HepG2 (cell line): ENCODE measurements at regions not wholly inside any gene's neighbourhood (a gene's known extent, or its start where the extent isn't known, plus 50 kb on each side); places are given as distances from the start of the nearest gene placed in this dataset.

Source experiments
- ATAC-seq: fragments of 200-7000 bp; cut with Tn5 transposase; 3 replicates; pipeline ENCODE4 v1.9.1; 2020; ENCODE audit warnings: mild to moderate bottlenecking, moderate library complexity
- BruUV-seq: library from RNA; stranded (reverse); fragments of 400-500 nt; replicated peaks from 2 replicates; lab custom pipeline; 2021; lab: Mats Ljungman, UMichigan
- CTCF ChIA-PET: fragments of 300-600 bp; formaldehyde crosslinking; extraction: SDS; loops from one replicate; lab custom pipeline; 2021; ENCODE audit warnings: low total read pairs, inconsistent platforms, low intra/inter-chr PET ratio; lab: Yijun Ruan, JAX
- POLR2A ChIA-PET: fragments of 350-600 bp; sonication (Branson Sonifier 250); formaldehyde crosslinking; loops from one replicate; lab custom pipeline; 2020; ENCODE audit warnings: antibody characterized with exemption, inconsistent platforms; lab: Yijun Ruan, JAX
- DNase-seq: peaks from one replicate; pipeline ENCODE4 v3.0.0-alpha.2; 2015; ENCODE audit warnings: low spot score
- FAIRE-seq: peaks from 3 replicates; lab custom pipeline; 2011; peaks lifted over from hg19 to GRCh38; lab: Jason Lieb, UNC
- H2AFZ ChIP-seq: one replicate; pipeline ENCODE4 v1.6.1; 2011; ENCODE audit warnings: low read length, inconsistent platforms
- H3K27ac ChIP-seq: fragments of 300-600 bp; 3 replicates; pipeline ENCODE4 v1.8.0; 2011; ENCODE audit warnings: mixed run types, mild to moderate bottlenecking, mixed read lengths, low read length, inconsistent platforms; ENCODE audit not compliant: insufficient read depth; ENCODE audit errors: extremely low read length
- H3K27me3 ChIP-seq, 2 experiments: fragments of 200-600 bp in 1 of 2; 2 replicates in 1 of 2; 3 replicates in 1 of 2; pipeline versions ENCODE4 v1.6.0 to v1.8.0; 2011; ENCODE audit warnings: low read length in 2 of 2, mild to moderate bottlenecking in 2 of 2, moderate library complexity in 2 of 2, inconsistent platforms in 1 of 2; ENCODE audit not compliant: insufficient read depth in 2 of 2, control insufficient read depth in 1 of 2
- H3K36me3 ChIP-seq, 2 experiments: fragments of 200-600 bp in 1 of 2; replicated peaks in 1 of 2; 2 replicates in 1 of 2; 3 replicates in 1 of 2; pipeline versions ENCODE4 v1.5.1 to v1.8.0; 2011; ENCODE audit warnings: low read length in 2 of 2, inconsistent platforms in 1 of 2; ENCODE audit not compliant: insufficient read depth in 2 of 2, control insufficient read depth in 1 of 2
- H3K4me1 ChIP-seq: 2 replicates; pipeline ENCODE4 v1.5.1; 2012; ENCODE audit warnings: low read length, inconsistent platforms; ENCODE audit not compliant: insufficient read depth
- H3K4me2 ChIP-seq: 2 replicates; pipeline ENCODE4 v1.6.0; 2011; ENCODE audit warnings: low read depth, low read length, inconsistent platforms
- H3K4me3 ChIP-seq, 3 experiments: fragments of 200-600 bp in 1 of 3; sonication (generic), shearing (Covaris generic) in 1 of 3; replicated peaks in 1 of 3; 2 replicates each; pipeline ENCODE4 v1.5.1; 2011 to 2016; ENCODE audit warnings: low read length in 3 of 3, inconsistent platforms in 2 of 3, low read depth in 2 of 3, mild to moderate bottlenecking in 2 of 3, control low read depth in 1 of 3, mixed read lengths in 1 of 3; ENCODE audit not compliant: insufficient read depth in 1 of 3
- H3K79me2 ChIP-seq: one replicate; pipeline ENCODE4 v1.6.1; 2011; ENCODE audit warnings: low read length, inconsistent platforms; ENCODE audit not compliant: insufficient read depth
- H3K9ac ChIP-seq: 2 replicates; pipeline ENCODE4 v1.6.0; 2011; ENCODE audit warnings: mild to moderate bottlenecking, low read depth, low read length, inconsistent platforms; ENCODE audit not compliant: insufficient read depth
- H3K9me3 ChIP-seq: 2 replicates; pipeline ENCODE4 v1.5.1; 2012; ENCODE audit warnings: mild to moderate bottlenecking, low read length
- H4K20me1 ChIP-seq: 2 replicates; pipeline ENCODE4 v1.6.0; 2011; ENCODE audit warnings: inconsistent platforms, mild to moderate bottlenecking, low read length, moderate library complexity; ENCODE audit not compliant: insufficient read depth
- DBP ChIP-seq: sonication (generic); formaldehyde crosslinking; IDR thresholded peaks from 2 replicates; pipeline ENCODE4 v1.4.0; 2020; ENCODE audit warnings: missing genetic modification reagents; ENCODE audit errors: not compliant biosample characterization
- SOX5 ChIP-seq: IDR thresholded peaks from 2 replicates; pipeline ENCODE4 v1.6.1; 2016; ENCODE audit warnings: borderline replicate concordance
- ZNF382 ChIP-seq: sonication (generic); formaldehyde crosslinking; IDR thresholded peaks from 2 replicates; pipeline ENCODE4 v1.5.0; 2020; ENCODE audit warnings: missing genetic modification reagents, mild to moderate bottlenecking, borderline replicate concordance
- ZNF891 ChIP-seq: sonication (generic); formaldehyde crosslinking; IDR thresholded peaks from 2 replicates; pipeline ENCODE4 v1.5.0; 2020; ENCODE audit warnings: mild to moderate bottlenecking, missing genetic modification reagents
- WGBS: methylation state at CpG from one replicate; pipeline ENCODE4 v1.1.6; 2017; ENCODE audit warnings: low lambda C conversion rate; 5-methylcytosine and 5-hydroxymethylcytosine counted together
- in situ Hi-C: cut with HindIII; loops from 2 replicates; pipeline ENCODE4 v1.10.0; 2017; ENCODE audit warnings: low pct_unique_long_range_greater_than_20kb; ENCODE audit not compliant: extremely low pct_ligation_motif_present
- intact Hi-C: fragments of 100-400 bp; cut with micrococcal nuclease; formaldehyde crosslinking; loops from one replicate; pipeline ENCODE4 v1.10.0; 2022; ENCODE audit not compliant: unreplicated experiment

GRCh38 chr1:5475572-5475971, 516.7 kb downstream of the NPHP4 start:
- no peak for DNase-seq
- TF ChIP-seq ZNF891 (no peak), DBP (CRISPR knock-in tag) (no peak)
- no peaks in the 10 kb centered on the region for H3K36me3 ChIP-seq
- no peak overlapping the region for H3K27ac ChIP-seq
- peaks cover 5 to 68% of the 10 kb centered on the region in 2 experiments; a peak in 4 of 5 replicates for H3K27me3 ChIP-seq
- 43% methylated on average over 5 of the region's 5 CpGs for WGBS
- in situ Hi-C loops (no loop called here), intact Hi-C loops (no loop called here)
- ChIA-PET POLR2A (no interaction called here), CTCF (no interaction called here)
- no peaks in the 10 kb centered on the region for H3K79me2 ChIP-seq
- H3K4me3 ChIP-seq: no peak overlapping the region
- H2AFZ ChIP-seq: no peak overlapping the region
- H3K4me1 ChIP-seq: no peaks in the 10 kb centered on the region
- no peak for FAIRE-seq
- no peak for ATAC-seq
- no peaks in the 10 kb centered on the region for H4K20me1 ChIP-seq
- H3K9me3 ChIP-seq: no peaks in the 10 kb centered on the region
- no peak overlapping the region for H3K4me2 ChIP-seq
- H3K9ac ChIP-seq: no peak overlapping the region
- BruUV-seq: no TSS peak

GRCh38 chr1:5473268-5473667, 519.0 kb downstream of the NPHP4 start:
- Histone ChIP-seq H3K4me2 (no peak overlapping the region), H3K27ac (no peak overlapping the region), H3K4me3 (no peak overlapping the region), H3K36me3 (no peaks in the 10 kb centered on the region), H3K9me3 (no peaks in the 10 kb centered on the region), H2AFZ (no peak overlapping the region), H4K20me1 (no peaks in the 10 kb centered on the region), H3K27me3 (peaks cover 0 to 58% of the 10 kb centered on the region in 2 experiments; a peak in 3 of 5 replicates), H3K79me2 (no peaks in the 10 kb centered on the region), H3K4me1 (no peaks in the 10 kb centered on the region), H3K9ac (no peak overlapping the region)
- DNase-seq (no peak), FAIRE-seq (no peak), ATAC-seq (no peak)
- BruUV-seq: no TSS peak
- intact Hi-C loops (no loop called here), in situ Hi-C loops (no loop called here)
- WGBS: 71% methylated on average over 5 of the region's 12 CpGs
- POLR2A ChIA-PET: no interaction called here
- CTCF ChIA-PET: no interaction called here
- no peak for TF ChIP-seq ZNF382
- no peak for TF ChIP-seq SOX5 (CRISPR knock-in tag)
